Mesenchymal stem cell (in vitro differentiated cells and primary cell): ENCODE measurements at regions not wholly inside any gene's neighbourhood (a gene's known extent, or its start where the extent isn't known, plus 50 kb on each side); places are given as distances from the start of the nearest gene placed in this dataset.

Source experiments
- DNase-seq: peaks from one replicate; pipeline ENCODE4 v3.0.0-alpha.2; 2013
- H2AFZ ChIP-seq: one replicate; pipeline ENCODE4 v1.6.1; 2013; ENCODE audit warnings: low read depth, mild to moderate bottlenecking, control low read depth, inconsistent platforms, low read length, moderate library complexity
- H2AK5ac ChIP-seq: 2 replicates; pipeline ENCODE4 v1.6.1; 2013; ENCODE audit warnings: low read length, moderate library complexity, mild to moderate bottlenecking, inconsistent platforms; ENCODE audit not compliant: severe bottlenecking
- H2BK120ac ChIP-seq: one replicate; pipeline ENCODE4 v1.6.1; 2013; ENCODE audit warnings: low read depth, mild to moderate bottlenecking, inconsistent platforms, low read length, moderate library complexity
- H2BK12ac ChIP-seq, 2 experiments: one replicate each; pipeline ENCODE4 v1.6.1; 2013; ENCODE audit warnings: inconsistent platforms in 2 of 2, low read length in 2 of 2, mild to moderate bottlenecking in 2 of 2, moderate library complexity in 2 of 2, control low read depth in 1 of 2
- H2BK15ac ChIP-seq: one replicate; pipeline ENCODE4 v1.6.1; 2013; ENCODE audit warnings: mild to moderate bottlenecking, low read depth, inconsistent platforms; ENCODE audit not compliant: poor library complexity, severe bottlenecking
- H2BK5ac ChIP-seq: 2 replicates; pipeline ENCODE4 v1.6.1; 2013; ENCODE audit warnings: low read depth, mild to moderate bottlenecking, low read length, control low read depth, inconsistent platforms; ENCODE audit not compliant: poor library complexity, severe bottlenecking
- H3K14ac ChIP-seq, 2 experiments: one replicate each; pipeline ENCODE4 v1.6.1; 2013; ENCODE audit warnings: inconsistent platforms in 2 of 2, low read length in 2 of 2, control low read depth in 1 of 2, mild to moderate bottlenecking in 1 of 2, moderate library complexity in 1 of 2
- H3K18ac ChIP-seq, 2 experiments: one replicate each; pipeline ENCODE4 v1.6.1; 2013; ENCODE audit warnings: inconsistent platforms in 2 of 2, low read length in 2 of 2, control low read depth in 1 of 2, low read depth in 1 of 2, mild to moderate bottlenecking in 1 of 2
- H3K23ac ChIP-seq, 2 experiments: one replicate each; pipeline ENCODE4 v1.6.1; 2013; ENCODE audit warnings: inconsistent platforms in 2 of 2, low read length in 2 of 2, mild to moderate bottlenecking in 2 of 2, moderate library complexity in 2 of 2, control low read depth in 1 of 2
- H3K27ac ChIP-seq: 2 replicates; pipeline ENCODE4 v1.5.1; 2013; ENCODE audit warnings: mild to moderate bottlenecking, moderate library complexity, low read length, control low read depth, inconsistent platforms; ENCODE audit not compliant: poor library complexity, severe bottlenecking
- H3K27me3 ChIP-seq, 2 experiments: 2 replicates each; pipeline versions ENCODE4 v1.6.1 to v1.7.0; 2013; ENCODE audit warnings: low read length in 2 of 2, mild to moderate bottlenecking in 2 of 2, moderate library complexity in 2 of 2, control low read depth in 1 of 2, inconsistent platforms in 1 of 2; ENCODE audit not compliant: control insufficient read depth in 1 of 2, insufficient read depth in 1 of 2
- H3K36me3 ChIP-seq, 2 experiments: 2 replicates each; pipeline versions ENCODE4 v1.6.1 to v1.7.0; 2013; ENCODE audit warnings: low read length in 2 of 2, control low read depth in 1 of 2, inconsistent platforms in 1 of 2, low read depth in 1 of 2, mild to moderate bottlenecking in 1 of 2; ENCODE audit not compliant: insufficient read depth in 2 of 2, control insufficient read depth in 1 of 2
- H3K4ac ChIP-seq, 2 experiments: one replicate each; pipeline ENCODE4 v1.6.1; 2013; ENCODE audit warnings: inconsistent platforms in 2 of 2, low read length in 2 of 2, mild to moderate bottlenecking in 2 of 2, moderate library complexity in 2 of 2, control low read depth in 1 of 2, low read depth in 1 of 2
- H3K4me1 ChIP-seq: 2 replicates; pipeline ENCODE4 v1.6.1; 2013; ENCODE audit warnings: low read depth, low read length, control low read depth; ENCODE audit not compliant: control insufficient read depth, insufficient read depth
- H3K4me2 ChIP-seq: 2 replicates; pipeline ENCODE4 v1.6.1; 2013; ENCODE audit warnings: low read length, mild to moderate bottlenecking, inconsistent platforms; ENCODE audit not compliant: poor library complexity, severe bottlenecking
- H3K4me3 ChIP-seq, 2 experiments: 2 replicates each; pipeline versions ENCODE4 v1.5.1 to v1.7.0; 2013; ENCODE audit warnings: low read length in 2 of 2, mild to moderate bottlenecking in 2 of 2, control low read depth in 1 of 2, low read depth in 1 of 2; ENCODE audit not compliant: insufficient read depth in 1 of 2
- H3K79me1 ChIP-seq: replicated peaks from 2 replicates; pipeline ENCODE4 v1.6.1; 2013; ENCODE audit warnings: mild to moderate bottlenecking, control low read depth, low read length, inconsistent platforms; ENCODE audit not compliant: poor library complexity, severe bottlenecking
- H3K9ac ChIP-seq: 2 replicates; pipeline ENCODE4 v1.7.0; 2013; ENCODE audit warnings: mild to moderate bottlenecking, low read length, moderate library complexity
- H3K9me3 ChIP-seq: 2 replicates; pipeline ENCODE4 v1.7.0; 2013; ENCODE audit warnings: mild to moderate bottlenecking, low read length; ENCODE audit not compliant: control insufficient read depth
- H4K8ac ChIP-seq: one replicate; pipeline ENCODE4 v1.6.1; 2013; ENCODE audit warnings: inconsistent platforms, mild to moderate bottlenecking, low read length, moderate library complexity
- H4K91ac ChIP-seq: one replicate; pipeline ENCODE4 v1.6.1; 2013; ENCODE audit warnings: mild to moderate bottlenecking, low read length, inconsistent platforms
- WGBS: methylation state at CpG from one replicate; pipeline ENCODE4 v1.1.7; 2013; ENCODE audit warnings: mixed read lengths; 5-methylcytosine and 5-hydroxymethylcytosine counted together

DNA sequence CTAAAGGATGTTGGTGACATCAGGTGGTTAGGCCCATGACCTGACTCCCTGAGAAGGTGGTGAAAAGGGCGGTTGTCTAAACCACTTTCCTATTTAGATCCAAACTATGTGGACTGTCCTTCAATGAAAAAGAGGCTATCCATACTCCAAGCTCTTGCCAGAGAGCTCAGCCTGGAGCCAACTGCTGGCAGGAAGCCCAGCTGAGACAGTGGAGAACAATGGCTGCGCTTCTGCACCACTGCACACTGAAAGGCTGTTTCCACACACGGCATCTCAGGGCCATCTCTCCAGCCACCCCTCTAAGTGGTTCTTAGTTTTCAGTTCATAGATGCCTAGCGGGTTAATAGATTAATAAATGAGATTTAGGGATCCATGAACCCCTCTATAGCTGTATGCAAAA is 488.8 kb upstream of the ZMIZ1 start:
- no peak overlapping the region for H3K14ac ChIP-seq
- no peak overlapping the region for H4K91ac ChIP-seq
- H2AFZ ChIP-seq = no peak overlapping the region
- H2BK5ac ChIP-seq = no peak overlapping the region
- H3K36me3 ChIP-seq = no peaks in the 10 kb centered on the region
- H3K79me1 ChIP-seq = no peaks in the 10 kb centered on the region
- no peak overlapping the region for H2BK12ac ChIP-seq
- H4K8ac ChIP-seq = no peak overlapping the region
- peaks cover 6% of the 10 kb centered on the region for H3K4me1 ChIP-seq
- H3K4ac ChIP-seq = no peak overlapping the region
- no peak overlapping the region for H3K18ac ChIP-seq
- DNase-seq = no peak
- 97% methylated on average over 3 of the region's 4 CpGs for WGBS
- H3K27me3 ChIP-seq = peaks cover 4% of the 10 kb centered on the region in 2 experiments
- no peak overlapping the region for H2BK120ac ChIP-seq
- no peak overlapping the region for H2BK15ac ChIP-seq
- no peak overlapping the region for H3K4me3 ChIP-seq
- H3K27ac ChIP-seq = no peak overlapping the region
- H2AK5ac ChIP-seq = no peak overlapping the region
- no peaks in the 10 kb centered on the region for H3K9me3 ChIP-seq
- no peak overlapping the region for H3K4me2 ChIP-seq
- H3K23ac ChIP-seq = no peak overlapping the region
- no peak overlapping the region for H3K9ac ChIP-seq

DNA sequence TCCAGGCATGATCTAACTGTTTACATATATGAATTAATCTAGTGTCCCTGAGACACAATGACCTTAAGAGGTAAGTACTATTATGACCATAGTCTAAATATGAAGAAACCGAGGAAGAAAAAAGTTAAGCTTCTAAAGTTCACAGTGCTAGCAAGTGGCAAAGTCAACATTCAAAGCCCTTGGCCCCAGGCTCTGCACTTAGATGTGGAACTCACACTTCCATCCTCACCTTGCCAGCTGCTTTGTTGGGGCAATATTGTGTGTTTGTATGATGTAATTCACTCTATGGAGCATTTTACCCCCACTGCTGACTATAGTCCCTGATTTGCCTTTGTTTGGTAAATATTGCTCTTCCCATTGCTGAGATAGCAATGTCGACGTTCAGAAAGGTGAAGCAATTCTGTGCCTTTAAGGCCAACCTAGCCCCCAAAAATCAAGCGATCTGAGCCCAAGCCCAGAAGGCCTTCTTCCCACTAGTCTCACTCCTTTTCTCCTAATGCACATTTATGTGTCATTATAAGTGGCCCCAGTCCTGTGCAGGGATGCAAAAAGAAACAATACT is 487.6 kb upstream of the ZMIZ1 start:
- no peak overlapping the region for H3K9ac ChIP-seq
- H2BK120ac ChIP-seq = no peak overlapping the region
- no peaks in the 10 kb centered on the region for H3K79me1 ChIP-seq
- H3K9me3 ChIP-seq = no peaks in the 10 kb centered on the region
- H3K36me3 ChIP-seq = no peaks in the 10 kb centered on the region
- no peak overlapping the region for H4K91ac ChIP-seq
- H3K23ac ChIP-seq = no peak overlapping the region
- H3K27me3 ChIP-seq = peaks cover 4% of the 10 kb centered on the region in 2 experiments
- DNase-seq = no peak
- no peak overlapping the region for H2BK5ac ChIP-seq
- H3K4ac ChIP-seq = no peak overlapping the region
- no peak overlapping the region for H2AFZ ChIP-seq
- H2BK12ac ChIP-seq = no peak overlapping the region
- H3K14ac ChIP-seq = no peak overlapping the region
- H3K18ac ChIP-seq = no peak overlapping the region
- no peak overlapping the region for H2AK5ac ChIP-seq
- no peak overlapping the region for H3K27ac ChIP-seq
- H3K4me2 ChIP-seq = no peak overlapping the region
- WGBS = 92% methylated on average over 4 of the region's 4 CpGs
- H3K4me1 ChIP-seq = peaks cover 6% of the 10 kb centered on the region
- no peak overlapping the region for H4K8ac ChIP-seq
- no peak overlapping the region for H3K4me3 ChIP-seq
- H2BK15ac ChIP-seq = no peak overlapping the region

GRCh38 chr10:78582540-78582939 is 486.2 kb upstream of the ZMIZ1 start:
- DNase-seq = no peak
- no peaks in the 10 kb centered on the region for H3K79me1 ChIP-seq
- no peak overlapping the region for H3K27ac ChIP-seq
- no peak overlapping the region for H3K14ac ChIP-seq
- H3K23ac ChIP-seq = no peak overlapping the region
- no peak overlapping the region for H4K8ac ChIP-seq
- H3K4me3 ChIP-seq = no peak overlapping the region
- H2BK15ac ChIP-seq = no peak overlapping the region
- H2BK12ac ChIP-seq = no peak overlapping the region
- H3K4me2 ChIP-seq = no peak overlapping the region
- H3K9ac ChIP-seq = no peak overlapping the region
- no peak overlapping the region for H3K18ac ChIP-seq
- H3K36me3 ChIP-seq = no peaks in the 10 kb centered on the region
- H3K27me3 ChIP-seq = no peaks in the 10 kb centered on the region
- H2AFZ ChIP-seq = no peak overlapping the region
- no peaks in the 10 kb centered on the region for H3K9me3 ChIP-seq
- H2AK5ac ChIP-seq = no peak overlapping the region
- no peak overlapping the region for H2BK120ac ChIP-seq
- H3K4me1 ChIP-seq = peaks cover 6% of the 10 kb centered on the region
- no peak overlapping the region for H4K91ac ChIP-seq
- no peak overlapping the region for H3K4ac ChIP-seq
- H2BK5ac ChIP-seq = no peak overlapping the region

DNA sequence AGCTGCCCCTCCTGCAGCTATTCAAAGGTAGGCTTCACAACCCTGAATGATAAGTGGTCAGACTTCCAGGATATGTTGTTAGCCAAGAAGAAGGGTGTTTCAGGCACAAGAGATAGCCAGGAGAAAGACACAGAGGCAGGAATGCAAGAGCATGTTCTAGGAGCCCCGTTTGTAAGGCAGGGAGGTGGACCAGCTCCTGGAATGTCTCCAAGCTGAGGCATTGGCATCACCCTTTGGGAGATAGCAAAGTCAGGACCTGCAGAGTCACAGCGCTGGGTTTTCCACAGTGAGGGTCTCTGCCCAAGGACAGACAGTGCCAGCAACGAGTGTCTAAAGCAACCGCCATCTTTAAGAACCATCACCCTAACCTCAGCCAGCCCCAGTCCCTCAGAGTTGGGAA is 484.5 kb upstream of the ZMIZ1 start:
- Histone ChIP-seq H3K36me3 (no peaks in the 10 kb centered on the region), H3K9me3 (no peaks in the 10 kb centered on the region), H3K4me2 (no peak overlapping the region), H3K27me3 (no peaks in the 10 kb centered on the region), H3K9ac (no peak overlapping the region), H2BK5ac (no peak overlapping the region), H3K79me1 (no peaks in the 10 kb centered on the region), H2AFZ (no peak overlapping the region), H4K91ac (no peak overlapping the region), H3K23ac (no peak overlapping the region), H3K4me3 (no peak overlapping the region), H2BK12ac (no peak overlapping the region), H2BK120ac (no peak overlapping the region), H2BK15ac (no peak overlapping the region), H3K18ac (no peak overlapping the region), H3K27ac (no peak overlapping the region), H3K4me1 (peaks cover 6% of the 10 kb centered on the region), H3K14ac (no peak overlapping the region), H2AK5ac (no peak overlapping the region), H4K8ac (no peak overlapping the region), H3K4ac (no peak overlapping the region)
- 80% methylated on average over 4 of the region's 4 CpGs for WGBS
- DNase-seq = no peak
